Endodermal cell (in vitro differentiated cells): ENCODE measurements at regions not wholly inside any gene's neighbourhood (a gene's known extent, or its start where the extent isn't known, plus 50 kb on each side); places are given as distances from the start of the nearest gene placed in this dataset.
"Not testable (repeated sequence)": the region's sequence is repeated elsewhere in the genome, so short reads cannot be mapped to it uniquely, and the experiment has no call there.

Experiments
- DNase-seq: peaks from one replicate; pipeline ENCODE4 v3.0.0-alpha.2; 2017
- H3K27ac ChIP-seq: 2 replicates; pipeline ENCODE4 v1.5.1; 2013; ENCODE audit warnings: mild to moderate bottlenecking, low read depth, low read length, moderate library complexity
- H3K27me3 ChIP-seq: 2 replicates; pipeline ENCODE4 v1.6.1; 2013; ENCODE audit warnings: mild to moderate bottlenecking, low read length, moderate library complexity; ENCODE audit not compliant: insufficient read depth, control insufficient read depth, poor library complexity, severe bottlenecking
- H3K36me3 ChIP-seq: 2 replicates; pipeline ENCODE4 v1.7.0; 2013; ENCODE audit warnings: mild to moderate bottlenecking, low read length, moderate library complexity; ENCODE audit not compliant: control insufficient read depth, insufficient read depth
- H3K4me1 ChIP-seq: one replicate; pipeline ENCODE4 v1.7.0; 2013; ENCODE audit warnings: low read length; ENCODE audit not compliant: control insufficient read depth, insufficient read depth
- H3K4me3 ChIP-seq: 2 replicates; pipeline ENCODE4 v1.5.1; 2013; ENCODE audit warnings: mild to moderate bottlenecking, low read length, moderate library complexity
- H3K9ac ChIP-seq: 2 replicates; pipeline ENCODE4 v1.6.1; 2013; ENCODE audit warnings: mild to moderate bottlenecking, low read length, moderate library complexity; ENCODE audit not compliant: poor library complexity, severe bottlenecking; ENCODE audit errors: extremely low read depth
- H3K9me3 ChIP-seq: 2 replicates; pipeline ENCODE4 v1.6.1; 2013; ENCODE audit warnings: mild to moderate bottlenecking, low read length, moderate library complexity; ENCODE audit not compliant: control insufficient read depth
- H3K27ac Mint-ChIP-seq: 2 replicates; pipeline ENCODE4 v1.8.0; 2020; ENCODE audit warnings: mixed read lengths
- H3K27me3 Mint-ChIP-seq: 2 replicates; pipeline ENCODE4 v1.8.0; 2021; ENCODE audit warnings: mild to moderate bottlenecking, mixed read lengths; ENCODE audit not compliant: insufficient read depth
- H3K36me3 Mint-ChIP-seq: 2 replicates; pipeline ENCODE4 v1.8.0; 2020; ENCODE audit warnings: low read depth, mixed read lengths
- H3K4me1 Mint-ChIP-seq: 2 replicates; pipeline ENCODE4 v1.8.0; 2020; ENCODE audit warnings: mixed read lengths
- H3K4me3 Mint-ChIP-seq: 2 replicates; pipeline ENCODE4 v1.8.0; 2020; ENCODE audit warnings: mild to moderate bottlenecking, moderate library complexity, mixed read lengths
- H3K9me3 Mint-ChIP-seq: 2 replicates; pipeline ENCODE4 v1.8.0; 2020; ENCODE audit warnings: mild to moderate bottlenecking, mixed read lengths
- CTCF ChIP-seq: fragments of 200-600 bp; sonication (generic); conservative IDR thresholded peaks from 2 replicates; pipeline ENCODE4 v1.5.0; 2021; ENCODE audit warnings: antibody characterized with exemption, mild to moderate bottlenecking
- WGBS, 2 experiments: methylation state at CpG; one replicate each; pipeline versions ENCODE4 v1.1.5 to v1.1.7; 2013; ENCODE audit warnings: missing lambda C conversion rate in 2 of 2, mixed read lengths in 1 of 2; ENCODE audit not compliant: insufficient coverage in 1 of 2, insufficient read length in 1 of 2; 5-methylcytosine and 5-hydroxymethylcytosine counted together

GRCh38 chr6:137808836-137809315 lies 58.2 kb upstream of the TNFAIP3 start:
- DNase-seq, result no peak
- H3K36me3 Mint-ChIP-seq, result no peaks in the 10 kb centered on the region
- WGBS, 2 experiments, result 90 to 91% methylated on average over 7 of the region's 7 CpGs
- H3K27ac ChIP-seq, result no peak overlapping the region
- no peaks in the 10 kb centered on the region for H3K27me3 Mint-ChIP-seq
- H3K4me3 Mint-ChIP-seq, result no peak overlapping the region
- no peaks in the 10 kb centered on the region for H3K27me3 ChIP-seq
- no peaks in the 10 kb centered on the region for H3K36me3 ChIP-seq
- no peak overlapping the region for H3K4me3 ChIP-seq
- no peak for TF ChIP-seq CTCF
- no peak overlapping the region for H3K9ac ChIP-seq
- H3K9me3 ChIP-seq, result no peaks in the 10 kb centered on the region
- H3K4me1 Mint-ChIP-seq, result peaks cover 14% of the 10 kb centered on the region
- no peaks in the 10 kb centered on the region for H3K4me1 ChIP-seq
- no peaks in the 10 kb centered on the region for H3K9me3 Mint-ChIP-seq
- H3K27ac Mint-ChIP-seq, result no peak overlapping the region

- H3K36me3 Mint-ChIP-seq, DNase-seq, H3K27ac ChIP-seq, H3K9me3 Mint-ChIP-seq, H3K4me1 ChIP-seq, H3K27ac Mint-ChIP-seq, H3K27me3 Mint-ChIP-seq, H3K4me1 Mint-ChIP-seq, H3K4me3 Mint-ChIP-seq, H3K36me3 ChIP-seq, H3K9ac ChIP-seq, H3K27me3 ChIP-seq, H3K9me3 ChIP-seq, H3K4me3 ChIP-seq: not testable (repeated sequence)
- WGBS, 2 experiments, result 79% methylated on average over 7 of the region's 7 CpGs
Measured at GRCh38 chr6:137809895-137810553, 57.0 kb upstream of the TNFAIP3 start.

- H3K4me1 Mint-ChIP-seq, result peaks cover 5% of the 10 kb centered on the region
- Histone ChIP-seq H3K9me3 (no peaks in the 10 kb centered on the region), H3K27me3 (no peaks in the 10 kb centered on the region), H3K27ac (no peak overlapping the region), H3K4me3 (no peak overlapping the region), H3K36me3 (no peaks in the 10 kb centered on the region), H3K9ac (no peak overlapping the region), H3K4me1 (no peaks in the 10 kb centered on the region)
- H3K27me3 Mint-ChIP-seq, result no peaks in the 10 kb centered on the region
- no peaks in the 10 kb centered on the region for H3K36me3 Mint-ChIP-seq
- H3K27ac Mint-ChIP-seq, result no peak overlapping the region
- no peak for DNase-seq
- no peak overlapping the region for H3K4me3 Mint-ChIP-seq
- H3K9me3 Mint-ChIP-seq, result no peaks in the 10 kb centered on the region
- 90 to 94% methylated on average over 4 of the region's 4 CpGs for WGBS, 2 experiments
- TF ChIP-seq CTCF, result no peak
Measured at GRCh38 chr6:137810554-137811120, 56.4 kb upstream of the TNFAIP3 start.
